ENCODE measurements at regions not wholly inside any gene's neighbourhood (a gene's known extent, or its start where the extent isn't known, plus 50 kb on each side); places are given as distances from the start of the nearest gene placed in this dataset.

DNA sequence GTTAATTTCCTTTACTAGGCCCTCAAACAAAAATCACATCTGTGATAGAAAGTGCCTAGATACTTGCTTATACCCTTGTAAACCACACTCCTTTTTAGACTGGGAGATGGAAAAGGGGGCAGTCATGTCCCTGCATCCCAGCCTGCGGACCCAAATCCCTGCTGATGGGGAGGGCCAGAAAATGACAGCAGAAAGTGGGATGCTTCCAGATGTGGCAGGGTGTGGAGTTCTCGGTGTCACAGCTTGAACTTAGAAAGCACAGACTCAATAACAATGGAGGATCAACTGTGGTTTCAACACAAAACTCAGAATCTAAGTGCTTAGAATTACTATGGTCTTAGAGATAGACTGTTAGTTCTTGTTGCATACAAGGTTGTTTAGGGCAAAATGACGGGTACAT lies 95.6 kb upstream of the F3 start:
- Mint-ChIP-seq H3K4me3 (no peak overlapping the region), H3K27ac (no peak overlapping the region), H3K4me1 (no peaks in the 10 kb centered on the region), H3K36me3 (no peaks in the 10 kb centered on the region), H3K27me3 (no peaks in the 10 kb centered on the region), H3K9me3 (no peaks in the 10 kb centered on the region)
- DNase-seq, result no peak

DNA sequence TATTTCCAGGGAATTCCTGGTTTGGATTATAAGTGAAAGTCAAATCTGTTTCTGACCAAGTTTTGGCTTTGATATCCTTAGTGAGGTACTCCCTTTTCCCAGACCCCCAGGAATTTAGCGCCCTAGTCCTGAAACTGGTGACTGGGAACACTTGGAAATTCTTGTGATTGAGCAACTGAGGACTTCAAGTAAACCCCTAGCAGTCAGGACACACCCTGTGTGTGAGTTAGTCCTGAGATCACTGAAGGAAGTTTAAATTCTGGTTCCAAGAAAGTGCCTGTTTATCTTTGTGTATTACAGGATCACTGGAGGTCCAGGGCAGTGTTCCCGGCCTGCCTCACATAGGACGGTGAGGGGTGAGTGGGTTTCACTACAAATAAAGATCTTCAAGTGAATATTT lies 95.1 kb upstream of the F3 start:
- DNase-seq, result no peak
- H3K27ac Mint-ChIP-seq, result no peak overlapping the region
- H3K27me3 Mint-ChIP-seq, result peaks cover 4% of the 10 kb centered on the region
- H3K4me3 Mint-ChIP-seq, result no peak overlapping the region
- H3K9me3 Mint-ChIP-seq, result no peaks in the 10 kb centered on the region
- no peaks in the 10 kb centered on the region for H3K36me3 Mint-ChIP-seq
- H3K4me1 Mint-ChIP-seq, result no peaks in the 10 kb centered on the region

GRCh38 chr1:94636100-94636499 lies 94.5 kb upstream of the F3 start:
- Mint-ChIP-seq H3K27ac (no peak overlapping the region), H3K27me3 (peaks cover 5% of the 10 kb centered on the region), H3K4me3 (no peak overlapping the region), H3K4me1 (no peaks in the 10 kb centered on the region), H3K9me3 (no peaks in the 10 kb centered on the region), H3K36me3 (no peaks in the 10 kb centered on the region)
- DNase-seq, result no peak

DNA sequence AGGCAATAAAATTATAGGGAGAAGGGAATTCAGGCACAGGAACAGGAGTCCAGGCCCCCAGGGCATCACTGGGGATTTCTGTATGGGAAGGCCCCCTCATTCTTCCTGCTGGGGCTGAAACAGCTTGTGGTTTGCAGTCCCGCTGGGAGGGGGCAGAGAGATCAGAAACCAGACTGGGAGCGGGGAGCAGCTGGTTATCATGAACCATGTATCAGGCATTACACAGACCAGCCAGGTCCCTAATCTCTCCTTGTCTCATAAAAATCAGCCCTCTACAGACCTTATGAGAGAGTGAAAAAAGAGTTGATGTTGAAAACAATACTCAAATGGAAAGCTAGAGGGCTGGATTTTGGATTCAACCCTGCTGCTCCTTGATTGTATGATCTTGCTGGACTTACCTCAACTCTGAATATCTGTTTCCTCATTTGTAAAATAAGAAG lies 93.4 kb upstream of the F3 start:
- Mint-ChIP-seq H3K4me3 (no peak overlapping the region), H3K36me3 (no peaks in the 10 kb centered on the region), H3K27ac (no peak overlapping the region), H3K4me1 (no peaks in the 10 kb centered on the region), H3K9me3 (no peaks in the 10 kb centered on the region), H3K27me3 (peaks cover 6% of the 10 kb centered on the region)
- DNase-seq, result no peak

DNA sequence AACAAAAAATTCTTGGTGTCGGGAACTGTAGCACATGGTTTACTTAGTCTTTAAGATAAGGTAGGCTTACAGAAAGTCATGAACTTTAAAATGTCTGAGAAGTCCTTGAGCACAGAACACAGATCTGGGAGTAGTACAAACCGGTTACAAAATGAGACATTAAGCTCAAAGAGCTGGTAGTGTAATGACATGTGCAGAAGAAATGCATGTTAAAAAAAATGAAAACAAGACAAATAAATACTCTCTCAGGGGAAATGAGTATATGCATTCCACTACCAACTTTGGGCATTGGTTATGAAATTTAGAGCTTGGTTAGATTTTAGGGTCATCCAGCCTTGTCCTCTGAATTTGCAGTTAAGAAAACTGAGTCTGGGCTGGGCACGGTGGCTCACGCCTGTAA lies 91.5 kb upstream of the F3 start:
- Mint-ChIP-seq H3K36me3 (no peaks in the 10 kb centered on the region), H3K4me1 (no peaks in the 10 kb centered on the region), H3K27ac (no peak overlapping the region), H3K27me3 (peaks cover 14% of the 10 kb centered on the region), H3K4me3 (no peak overlapping the region), H3K9me3 (no peaks in the 10 kb centered on the region)
- DNase-seq, result no peak

DNA sequence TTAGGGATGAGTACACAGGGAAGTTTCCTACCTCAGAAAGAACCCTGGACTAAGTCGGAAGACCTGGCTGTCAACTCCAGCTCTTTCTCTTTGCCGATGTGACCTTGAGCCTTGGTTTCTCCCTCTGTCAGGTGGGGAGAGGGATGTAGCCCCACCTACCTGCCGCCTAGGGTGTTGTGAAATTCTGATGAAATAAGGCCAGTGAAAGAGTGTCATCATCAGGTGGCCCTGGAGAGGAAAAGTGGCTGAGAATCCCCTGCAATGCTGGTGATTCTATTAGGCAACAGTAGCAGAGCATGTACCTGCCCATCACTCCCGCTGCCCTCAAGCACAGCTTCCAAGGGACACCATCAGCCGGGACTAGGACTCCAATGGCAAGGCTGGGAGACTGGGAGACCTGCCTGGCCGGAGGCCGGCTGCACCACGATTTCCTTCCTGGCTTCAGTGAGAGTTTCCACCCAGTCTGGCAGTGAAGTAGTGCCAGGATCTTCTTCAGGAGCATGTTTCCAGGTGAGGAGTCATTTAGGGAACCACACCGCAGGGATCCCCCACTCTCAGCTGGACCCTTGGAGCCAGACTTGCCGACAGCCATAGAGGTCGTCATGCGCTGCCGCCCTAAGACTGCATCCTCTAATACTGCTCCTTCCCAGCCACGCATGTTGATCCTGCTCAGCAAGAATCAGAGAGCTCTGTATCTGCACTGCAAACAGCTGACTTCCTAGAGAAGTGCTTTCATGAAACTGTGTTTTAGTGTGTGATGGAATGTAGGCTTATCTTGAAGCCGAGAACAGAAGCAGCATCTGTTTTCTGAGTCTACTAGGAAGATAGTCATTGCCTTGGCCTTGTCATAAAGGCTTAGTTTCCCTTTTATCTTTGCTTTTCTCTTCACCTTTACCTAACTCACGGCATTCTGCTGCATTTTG lies 88.0 kb upstream of the F3 start:
- Mint-ChIP-seq H3K4me1 (no peaks in the 10 kb centered on the region), H3K27ac (no peak overlapping the region), H3K36me3 (no peaks in the 10 kb centered on the region)

GRCh38 chr1:94628499-94628843 lies 86.9 kb upstream of the F3 start:
- no peaks in the 10 kb centered on the region for H3K4me1 Mint-ChIP-seq
- H3K27ac Mint-ChIP-seq, result no peak overlapping the region
- DNase-seq, result no peak
- no peaks in the 10 kb centered on the region for H3K36me3 Mint-ChIP-seq
- H3K9me3 Mint-ChIP-seq, result no peaks in the 10 kb centered on the region
- no peak overlapping the region for H3K4me3 Mint-ChIP-seq
- H3K27me3 Mint-ChIP-seq, result peaks cover 14% of the 10 kb centered on the region

More for the DNA sequence above, 88.0 kb upstream of the F3 start:
- DNase-seq, result no peak
- H3K9me3 Mint-ChIP-seq, result no peaks in the 10 kb centered on the region
- no peak overlapping the region for H3K4me3 Mint-ChIP-seq
- H3K27me3 Mint-ChIP-seq, result peaks cover 14% of the 10 kb centered on the region

- no peak overlapping the region for H3K27ac Mint-ChIP-seq
- peaks cover 14% of the 10 kb centered on the region for H3K27me3 Mint-ChIP-seq
- H3K4me1 Mint-ChIP-seq, result no peaks in the 10 kb centered on the region
- H3K36me3 Mint-ChIP-seq, result no peaks in the 10 kb centered on the region
- H3K9me3 Mint-ChIP-seq, result no peaks in the 10 kb centered on the region
- no peak overlapping the region for H3K4me3 Mint-ChIP-seq
- no peak for DNase-seq
Observed at GRCh38 chr1:94627771-94628498, 86.4 kb upstream of the F3 start.

DNA sequence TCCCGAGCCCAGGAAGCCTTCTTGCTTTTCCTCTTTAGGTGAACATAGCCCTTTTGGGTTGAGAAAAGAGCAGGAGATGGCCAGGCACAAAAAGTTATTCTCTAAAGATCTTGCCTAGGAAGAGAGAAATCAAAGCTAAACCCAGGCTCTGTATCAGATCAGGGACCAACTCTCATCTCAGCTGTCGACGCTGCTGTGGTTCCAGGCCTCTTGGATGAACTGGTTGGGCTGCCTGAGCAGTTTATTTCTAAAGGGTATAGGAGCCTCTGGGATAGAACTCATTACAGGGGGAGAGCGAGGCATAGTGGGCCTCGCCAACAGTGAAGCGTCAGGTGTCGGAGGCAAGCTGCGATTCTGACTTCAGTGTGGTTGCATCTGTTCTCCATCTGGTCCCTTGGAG lies 82.6 kb upstream of the F3 start:
- Mint-ChIP-seq H3K36me3 (no peaks in the 10 kb centered on the region), H3K27ac (no peak overlapping the region), H3K9me3 (peaks cover under 1% of the 10 kb centered on the region), H3K4me3 (no peak overlapping the region), H3K27me3 (peaks cover 5% of the 10 kb centered on the region), H3K4me1 (no peaks in the 10 kb centered on the region)
- no peak for DNase-seq

- no peak overlapping the region for H3K4me3 Mint-ChIP-seq
- DNase-seq, result no peak
- no peaks in the 10 kb centered on the region for H3K36me3 Mint-ChIP-seq
- H3K4me1 Mint-ChIP-seq, result no peaks in the 10 kb centered on the region
- peaks cover 2% of the 10 kb centered on the region for H3K9me3 Mint-ChIP-seq
- H3K27me3 Mint-ChIP-seq, result peaks cover under 1% of the 10 kb centered on the region
- no peak overlapping the region for H3K27ac Mint-ChIP-seq
Observed at GRCh38 chr1:94623560-94624148, 82.1 kb upstream of the F3 start.

DNA sequence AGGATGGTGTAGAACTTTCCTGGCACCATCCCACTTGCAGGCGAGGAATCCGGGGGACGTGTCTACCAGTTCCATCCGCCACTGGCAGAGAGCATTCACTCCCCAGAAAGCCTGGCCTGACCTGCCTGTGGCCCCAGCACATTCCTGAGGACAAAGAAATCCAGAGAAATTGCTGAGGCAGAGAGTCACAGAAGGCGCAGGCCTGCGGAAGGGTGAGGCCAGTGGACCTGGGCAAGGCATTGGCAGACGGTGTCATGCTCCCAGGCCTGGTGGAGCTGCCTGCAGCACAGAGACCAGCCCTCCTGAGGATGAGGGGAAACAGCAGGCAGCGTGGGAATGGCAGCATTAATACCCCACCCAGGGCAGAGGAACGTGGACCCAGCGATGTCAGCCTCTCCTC lies 81.2 kb upstream of the F3 start:
- peaks cover 5% of the 10 kb centered on the region for H3K27me3 Mint-ChIP-seq
- H3K4me1 Mint-ChIP-seq, result no peaks in the 10 kb centered on the region
- no peak overlapping the region for H3K27ac Mint-ChIP-seq
- no peaks in the 10 kb centered on the region for H3K36me3 Mint-ChIP-seq
- no peak overlapping the region for H3K4me3 Mint-ChIP-seq
- DNase-seq, result no peak
- H3K9me3 Mint-ChIP-seq, result peaks cover 7% of the 10 kb centered on the region

- no peak overlapping the region for H3K4me3 Mint-ChIP-seq
- no peak for DNase-seq
- H3K9me3 Mint-ChIP-seq, result peaks cover 7% of the 10 kb centered on the region
- H3K27ac Mint-ChIP-seq, result no peak overlapping the region
- H3K4me1 Mint-ChIP-seq, result no peaks in the 10 kb centered on the region
- peaks cover 5% of the 10 kb centered on the region for H3K27me3 Mint-ChIP-seq
- H3K36me3 Mint-ChIP-seq, result no peaks in the 10 kb centered on the region
Observed at GRCh38 chr1:94621802-94622201, 80.2 kb upstream of the F3 start.

DNA sequence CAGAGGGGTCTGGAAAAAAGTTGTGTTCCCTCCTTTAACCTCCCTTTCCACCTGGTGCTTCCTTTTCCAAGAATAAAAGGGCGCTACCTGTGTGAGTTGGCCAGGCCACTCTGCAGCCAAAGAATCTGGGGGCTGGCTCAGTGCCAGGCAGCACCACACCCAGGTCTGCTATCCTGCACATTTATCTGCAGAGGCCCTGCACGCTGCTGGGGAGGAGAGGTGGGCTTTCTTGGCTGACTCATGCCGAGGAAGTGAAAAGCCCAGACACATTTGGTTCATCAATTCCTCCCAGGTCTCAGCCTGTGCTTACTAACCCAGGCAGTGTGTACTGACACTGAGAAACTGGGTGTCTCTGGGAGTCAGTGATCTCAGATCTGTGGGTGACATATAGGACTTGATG lies 79.8 kb upstream of the F3 start:
- H3K27me3 Mint-ChIP-seq, result peaks cover 9% of the 10 kb centered on the region
- no peaks in the 10 kb centered on the region for H3K4me1 Mint-ChIP-seq
- no peak overlapping the region for H3K27ac Mint-ChIP-seq
- no peaks in the 10 kb centered on the region for H3K36me3 Mint-ChIP-seq
- no peak for DNase-seq
- peaks cover 7% of the 10 kb centered on the region for H3K9me3 Mint-ChIP-seq
- no peak overlapping the region for H3K4me3 Mint-ChIP-seq

GRCh38 chr1:94620345-94621031 lies 78.9 kb upstream of the F3 start:
- no peak for DNase-seq
- no peak overlapping the region for H3K27ac Mint-ChIP-seq
- peaks cover 7% of the 10 kb centered on the region for H3K9me3 Mint-ChIP-seq
- H3K4me3 Mint-ChIP-seq, result no peak overlapping the region
- H3K27me3 Mint-ChIP-seq, result peaks cover 10% of the 10 kb centered on the region
- no peaks in the 10 kb centered on the region for H3K36me3 Mint-ChIP-seq
- H3K4me1 Mint-ChIP-seq, result no peaks in the 10 kb centered on the region

- H3K36me3 Mint-ChIP-seq, result no peaks in the 10 kb centered on the region
- no peak overlapping the region for H3K4me3 Mint-ChIP-seq
- H3K9me3 Mint-ChIP-seq, result peaks cover 7% of the 10 kb centered on the region
Observed at GRCh38 chr1:94619731-94620130, 78.2 kb upstream of the F3 start.

More at GRCh38 chr1:94619731-94620130, 78.2 kb upstream of the F3 start:
- Mint-ChIP-seq H3K27me3 (peaks cover 10% of the 10 kb centered on the region), H3K27ac (no peak overlapping the region), H3K4me1 (no peaks in the 10 kb centered on the region)
- DNase-seq, result no peak
